NCI-H2196 treated with DMSO at 0.1 percent for 48 hours (cell line): ENCODE measurements at regions not wholly inside any gene's neighbourhood (a gene's known extent, or its start where the extent isn't known, plus 50 kb on each side); places are given as distances from the start of the nearest gene placed in this dataset.
"Not testable (repeated sequence)": the region's sequence is repeated elsewhere in the genome, so short reads cannot be mapped to it uniquely, and the experiment has no call there.

Experiments used
- DNase-seq: peaks from one replicate; lab custom pipeline; 2025; ENCODE audit not compliant: unreplicated experiment; lab: John Stamatoyannopoulos, UW

DNA sequence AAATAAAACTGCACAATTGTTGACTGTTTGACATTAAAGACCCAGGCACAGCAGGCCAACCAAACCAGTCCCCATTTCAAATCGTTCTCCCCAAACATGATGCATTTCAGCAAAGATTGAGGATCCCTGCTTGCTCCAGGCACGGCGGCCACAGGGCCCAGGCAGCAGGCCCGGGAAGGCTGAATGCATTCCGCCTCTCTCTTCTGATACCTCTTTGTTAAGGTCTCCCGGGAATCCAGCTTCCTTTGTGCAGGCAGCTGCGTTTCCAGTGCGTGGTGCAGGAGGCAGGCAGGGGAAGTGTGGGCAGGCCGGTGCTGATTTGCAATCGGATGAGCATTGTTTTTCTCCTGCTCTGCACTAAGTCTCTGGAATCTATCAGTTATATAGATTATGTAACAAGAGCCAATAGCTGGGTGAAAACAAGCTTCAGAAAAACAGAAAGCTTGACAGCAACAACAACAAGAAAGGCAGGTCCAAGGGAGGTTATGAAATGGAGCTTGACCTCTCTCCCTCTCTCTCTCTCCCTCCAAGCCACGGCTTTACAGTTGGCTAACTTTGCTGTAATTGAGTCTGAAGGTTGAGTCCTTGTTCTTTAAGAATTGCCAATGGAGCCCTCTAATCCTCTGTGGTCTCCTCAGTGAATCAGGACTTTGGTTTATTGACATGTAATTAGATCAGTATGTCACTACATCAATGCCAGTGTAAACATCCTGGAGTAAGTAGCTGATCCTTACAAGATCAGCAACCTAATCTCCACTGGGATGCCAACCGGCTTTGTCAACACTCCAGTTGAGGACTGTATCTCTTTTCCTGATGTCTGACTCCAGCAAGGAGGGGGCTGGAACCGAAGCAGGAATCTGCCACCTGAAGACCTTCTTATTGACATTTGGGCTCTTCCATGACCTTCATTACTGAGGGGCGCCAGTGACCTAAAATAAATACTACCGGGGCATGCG lies 338.0 kb downstream of the TEX29 start:
- DNase-seq: no peak

DNA sequence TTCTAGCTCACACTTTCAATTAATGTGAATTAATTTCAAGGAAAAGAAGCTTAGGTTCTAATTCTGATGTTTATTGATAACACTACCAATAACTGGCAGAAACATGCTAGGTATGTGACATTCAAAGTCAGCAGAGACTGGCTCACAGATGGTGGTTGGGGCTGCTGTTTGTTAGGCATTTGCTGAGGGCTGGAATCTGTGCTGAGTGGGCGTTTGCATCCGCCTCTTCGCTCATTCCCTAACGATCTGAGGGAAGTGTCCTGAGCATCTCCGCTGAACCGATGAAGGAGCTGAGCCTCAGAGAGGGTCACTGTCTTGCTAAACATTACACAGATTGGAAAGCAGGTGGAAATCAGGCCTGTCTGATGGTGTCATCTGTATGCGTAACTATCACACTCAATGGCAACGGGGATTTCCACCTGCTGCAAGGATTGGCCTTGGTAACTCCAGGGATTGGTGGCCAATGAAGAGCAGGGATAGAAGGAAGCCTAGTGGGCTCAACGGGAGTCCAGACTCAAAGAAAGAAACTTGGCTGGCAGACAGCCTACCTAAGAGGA lies 338.9 kb downstream of the TEX29 start:
- no peak for DNase-seq

DNA sequence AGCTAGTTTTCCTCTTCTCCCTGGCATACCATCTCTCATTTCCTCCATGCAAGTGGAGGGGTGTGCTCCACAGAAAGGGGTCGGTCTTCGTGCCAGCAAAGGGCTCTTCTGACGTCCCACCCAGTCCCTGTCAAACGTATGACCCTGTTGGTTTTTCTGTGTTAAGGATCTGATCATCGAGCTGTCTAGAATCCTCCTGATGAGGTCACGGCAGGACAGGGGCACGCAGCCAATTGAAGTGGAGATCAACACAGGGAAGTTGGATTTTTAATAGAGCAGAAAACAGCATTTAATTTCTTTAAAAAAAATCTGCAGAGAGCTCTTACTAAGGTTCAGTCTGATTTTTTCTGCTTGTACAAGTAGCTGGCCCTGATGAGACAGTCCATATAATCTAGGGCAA lies 339.4 kb downstream of the TEX29 start:
- no peak for DNase-seq

DNA sequence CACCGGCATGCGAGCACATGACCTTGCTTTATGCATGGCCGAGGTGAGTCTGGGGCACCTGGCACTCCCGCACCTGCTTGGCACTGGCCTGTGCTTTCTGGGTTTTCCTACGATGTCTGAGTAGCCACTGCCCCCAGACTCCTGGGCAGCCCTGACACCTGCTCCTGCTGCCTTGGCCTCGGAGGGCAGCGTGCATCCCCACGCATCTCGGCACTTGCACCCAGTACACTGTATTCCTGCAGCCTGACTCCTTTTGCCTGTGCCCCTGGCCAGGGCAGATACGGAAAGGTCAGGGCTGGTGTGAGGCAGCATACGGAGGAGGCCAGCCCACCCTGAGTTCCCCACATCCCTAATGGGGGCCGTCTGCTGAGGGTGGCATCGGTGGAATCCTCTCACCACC lies 340.6 kb downstream of the TEX29 start:
- no peak for DNase-seq

DNA sequence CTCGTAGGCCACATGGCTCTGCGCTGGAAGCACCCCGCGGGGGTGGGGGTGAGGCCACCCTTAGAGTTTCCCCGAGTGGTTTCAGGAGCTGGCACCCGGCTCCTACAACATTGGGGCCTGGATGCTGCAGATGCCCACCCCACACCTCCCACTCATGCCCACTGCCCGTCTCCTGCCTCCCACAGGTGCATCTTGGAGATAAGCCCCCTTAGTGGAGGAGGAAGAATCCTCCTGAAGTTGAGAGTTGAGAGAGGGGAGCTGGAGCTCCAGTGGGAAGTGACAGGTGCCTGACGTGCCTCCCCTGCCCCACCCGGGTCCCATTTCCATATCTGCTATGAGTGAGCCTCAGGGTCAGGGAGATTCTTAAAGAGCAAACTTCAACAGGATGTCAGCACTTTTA lies 341.3 kb downstream of the TEX29 start:
- DNase-seq: no peak

DNA sequence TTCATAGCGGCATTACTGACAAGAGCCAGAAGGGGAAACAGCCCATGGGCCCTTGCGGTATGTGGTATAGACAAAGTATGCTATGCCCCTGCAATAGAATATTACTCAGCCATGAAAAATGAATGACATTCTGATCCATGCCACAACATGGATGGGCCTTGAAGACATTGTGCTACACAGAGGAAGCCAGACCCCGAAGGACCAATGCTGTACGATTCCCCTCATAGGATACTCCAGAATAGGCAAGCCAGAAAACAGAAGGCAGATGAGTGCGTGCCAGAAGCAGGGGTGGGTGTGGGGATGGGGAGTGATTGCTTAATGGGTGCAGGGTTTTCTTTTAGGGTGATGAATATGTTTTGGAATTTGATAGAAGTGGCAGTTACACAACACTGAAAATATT lies 342.0 kb downstream of the TEX29 start:
- DNase-seq: no peak

DNA sequence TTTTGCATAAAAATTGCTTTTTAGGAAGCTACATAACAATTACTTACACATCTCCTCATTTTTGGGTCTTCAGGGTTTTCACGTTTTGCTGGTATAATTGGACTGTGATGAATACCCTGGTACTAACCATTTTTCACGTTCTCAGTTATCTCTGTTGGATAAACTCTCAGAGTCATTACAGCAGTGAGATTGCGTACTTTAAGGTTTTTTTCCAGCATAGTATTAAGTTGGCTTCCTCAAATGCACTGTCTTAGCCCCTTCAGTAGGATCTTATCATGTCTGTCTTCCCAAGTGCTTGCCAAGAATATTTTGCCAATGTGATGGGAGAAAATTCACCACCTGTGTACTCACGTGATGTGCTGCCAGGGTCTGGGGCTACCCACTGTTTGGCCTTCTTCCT lies 342.5 kb downstream of the TEX29 start:
- DNase-seq: no peak

DNA sequence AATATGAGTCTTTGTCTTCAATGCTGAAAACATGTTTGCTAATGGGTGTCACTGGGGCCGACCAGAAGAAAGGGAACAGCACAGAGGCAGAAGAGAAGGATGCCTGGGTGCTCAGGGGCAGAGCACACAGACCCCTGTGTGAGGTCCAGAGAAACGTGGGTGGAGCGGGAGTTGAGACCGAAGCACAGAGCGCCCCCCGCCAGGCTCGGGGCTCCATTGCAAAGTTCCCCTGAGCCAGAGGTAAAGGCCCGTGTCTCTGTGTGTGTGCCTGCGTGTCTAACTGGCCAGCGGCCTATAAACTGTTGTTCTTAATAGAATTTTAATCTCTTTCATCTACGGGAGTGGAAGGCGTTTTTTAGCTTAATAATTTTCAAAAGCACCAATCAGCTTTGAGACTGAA lies 343.1 kb downstream of the TEX29 start:
- no peak for DNase-seq

DNA sequence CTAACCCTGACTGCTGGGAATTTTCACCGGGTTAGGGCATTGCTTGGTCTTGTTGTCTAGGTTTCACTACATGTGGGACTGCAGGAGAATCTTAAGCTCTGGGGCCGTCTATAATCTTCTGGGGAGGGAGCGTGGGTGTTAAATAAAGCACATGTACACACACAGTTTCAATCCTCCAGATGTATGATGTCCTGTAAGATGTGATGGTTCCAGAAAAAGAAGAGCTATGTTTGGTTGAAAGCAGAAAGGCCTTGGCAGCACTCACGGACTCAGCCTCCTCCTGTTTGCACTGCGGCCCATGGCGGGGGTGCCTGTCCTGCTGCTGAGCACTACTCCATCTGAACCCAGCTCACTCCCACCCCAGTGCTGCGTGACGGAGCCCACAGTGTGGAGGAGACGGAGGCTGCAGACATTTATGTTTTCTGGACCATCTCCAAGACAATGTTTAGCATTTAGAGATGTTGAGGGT lies 343.5 kb downstream of the TEX29 start:
- no peak for DNase-seq

DNA sequence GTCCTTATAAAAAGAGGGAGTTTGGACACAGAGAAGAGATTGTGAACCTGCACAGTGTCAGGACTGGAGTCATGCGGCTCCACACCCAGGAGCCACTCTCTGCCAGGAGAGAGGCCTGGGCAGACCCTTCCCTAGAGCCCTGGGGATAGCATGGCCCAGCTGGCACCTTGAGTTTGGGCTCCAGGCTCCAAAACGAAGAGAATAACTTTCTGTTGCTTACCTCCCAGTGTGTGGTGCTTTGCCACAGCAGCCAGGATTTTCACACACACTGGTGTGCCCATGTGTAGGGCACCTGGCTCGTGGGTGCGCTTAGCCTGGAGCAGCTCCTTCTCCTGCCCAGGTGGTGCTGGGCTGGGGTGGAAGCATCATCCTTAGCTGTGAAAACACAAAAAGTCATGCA lies 344.3 kb downstream of the TEX29 start:
- no peak for DNase-seq

DNA sequence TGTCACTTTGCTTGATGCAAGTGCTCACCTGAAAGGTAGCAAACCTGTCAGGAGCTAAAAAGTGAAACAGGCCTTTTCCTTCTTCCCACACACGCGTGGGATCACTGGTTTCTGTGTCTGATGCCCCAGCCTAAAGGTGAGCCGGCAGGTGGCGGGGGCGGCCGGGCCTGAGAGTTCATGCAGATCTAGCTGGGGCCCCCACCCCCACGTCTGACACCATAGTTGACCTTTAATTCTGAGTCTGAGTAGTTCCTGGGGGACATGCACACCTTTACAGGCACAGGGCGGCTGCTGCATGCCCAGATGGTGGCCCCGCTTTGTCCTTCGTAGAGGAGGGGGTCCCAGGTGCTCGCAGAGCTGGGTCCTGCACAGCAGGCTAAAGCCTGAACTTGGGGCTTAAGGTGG lies 345.3 kb downstream of the TEX29 start:
- DNase-seq: no peak

DNA sequence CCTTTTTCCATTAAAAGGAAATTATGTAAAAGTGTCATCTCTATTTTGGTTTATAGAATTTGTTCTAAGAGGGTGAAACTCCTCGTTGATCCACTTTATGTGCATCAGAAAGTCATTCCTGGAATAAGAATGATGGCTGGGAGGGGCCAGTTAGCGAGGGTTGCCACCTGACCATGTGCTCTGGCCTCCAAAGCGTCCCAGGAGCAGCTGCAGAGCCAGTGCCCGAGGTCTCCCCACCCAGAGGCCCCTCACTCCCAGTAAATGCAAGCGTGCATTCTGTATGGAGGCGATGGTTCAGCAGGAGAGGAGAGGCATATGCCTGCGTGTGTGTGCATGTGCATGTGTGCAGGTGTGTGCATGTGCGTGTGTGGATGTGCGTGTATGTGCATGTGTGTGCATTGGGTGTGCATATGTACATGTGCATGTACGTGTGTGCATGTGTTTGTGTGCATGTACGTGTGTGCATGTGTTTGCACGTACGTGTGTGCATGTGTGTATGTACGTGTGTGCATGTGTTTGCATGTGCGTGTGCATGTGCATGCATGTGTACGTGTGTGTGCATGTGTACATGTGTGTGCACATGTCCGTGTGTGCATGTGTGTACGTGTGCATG lies 345.8 kb downstream of the TEX29 start:
- no peak for DNase-seq

DNA sequence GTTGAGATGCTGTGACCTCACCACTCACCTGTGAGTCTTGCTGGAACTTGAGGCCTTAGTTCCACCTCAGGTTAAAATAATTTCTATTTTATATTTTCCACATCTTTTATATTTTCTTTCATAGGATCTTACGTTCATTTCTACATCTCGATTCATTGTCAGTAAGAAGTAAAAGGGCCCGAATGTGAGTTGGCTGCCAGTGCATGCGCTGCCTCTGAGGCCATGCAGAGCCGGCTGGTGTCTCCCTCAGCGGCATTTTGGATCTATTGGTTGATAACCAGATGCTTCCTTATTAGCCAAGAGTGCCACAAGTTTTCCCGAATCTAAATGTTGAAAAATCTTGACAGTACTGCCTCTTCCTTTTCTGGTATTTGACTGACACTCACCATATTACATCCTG lies 347.3 kb downstream of the TEX29 start:
- DNase-seq: no peak

DNA sequence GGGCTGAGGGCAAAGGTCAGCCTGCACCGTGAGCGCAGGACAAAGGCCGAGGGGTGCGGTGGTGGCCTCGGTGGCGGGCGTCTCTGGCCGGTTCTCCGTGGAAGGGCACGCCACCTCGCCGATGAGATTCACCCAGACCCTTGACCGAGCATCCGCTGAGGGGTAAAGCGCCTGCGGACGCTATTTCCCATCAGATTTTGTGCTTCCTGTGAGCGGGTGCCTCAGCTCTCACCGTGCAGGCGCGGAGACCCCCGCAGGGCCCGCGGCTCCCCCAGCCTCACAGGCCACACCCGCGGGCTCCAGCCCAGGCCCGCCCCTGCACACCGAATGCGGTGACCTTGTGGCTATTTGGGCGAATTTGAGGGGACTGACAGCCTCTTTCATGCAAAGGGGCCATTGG lies 348.0 kb downstream of the TEX29 start:
- DNase-seq: no peak

DNA sequence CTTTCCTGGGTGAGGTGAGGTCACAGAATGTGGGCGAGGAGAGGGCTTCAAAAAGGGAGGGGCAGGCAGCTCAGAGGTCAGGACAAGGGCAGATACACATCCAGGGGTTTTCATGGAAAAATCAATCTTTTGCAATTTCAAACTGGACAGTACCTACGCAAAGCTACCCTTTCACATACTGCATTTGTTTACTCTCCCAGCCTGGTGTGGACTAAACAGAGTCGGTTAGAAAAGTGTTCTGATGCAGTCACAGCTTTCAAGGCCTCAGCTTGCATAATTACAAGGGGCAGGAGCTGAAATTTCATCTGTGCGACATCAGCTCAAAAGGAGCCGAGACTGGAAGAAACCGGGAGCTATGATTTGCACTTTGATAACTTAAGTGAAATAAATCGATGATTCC lies 351.8 kb downstream of the TEX29 start:
- not testable (repeated sequence) for DNase-seq

DNA sequence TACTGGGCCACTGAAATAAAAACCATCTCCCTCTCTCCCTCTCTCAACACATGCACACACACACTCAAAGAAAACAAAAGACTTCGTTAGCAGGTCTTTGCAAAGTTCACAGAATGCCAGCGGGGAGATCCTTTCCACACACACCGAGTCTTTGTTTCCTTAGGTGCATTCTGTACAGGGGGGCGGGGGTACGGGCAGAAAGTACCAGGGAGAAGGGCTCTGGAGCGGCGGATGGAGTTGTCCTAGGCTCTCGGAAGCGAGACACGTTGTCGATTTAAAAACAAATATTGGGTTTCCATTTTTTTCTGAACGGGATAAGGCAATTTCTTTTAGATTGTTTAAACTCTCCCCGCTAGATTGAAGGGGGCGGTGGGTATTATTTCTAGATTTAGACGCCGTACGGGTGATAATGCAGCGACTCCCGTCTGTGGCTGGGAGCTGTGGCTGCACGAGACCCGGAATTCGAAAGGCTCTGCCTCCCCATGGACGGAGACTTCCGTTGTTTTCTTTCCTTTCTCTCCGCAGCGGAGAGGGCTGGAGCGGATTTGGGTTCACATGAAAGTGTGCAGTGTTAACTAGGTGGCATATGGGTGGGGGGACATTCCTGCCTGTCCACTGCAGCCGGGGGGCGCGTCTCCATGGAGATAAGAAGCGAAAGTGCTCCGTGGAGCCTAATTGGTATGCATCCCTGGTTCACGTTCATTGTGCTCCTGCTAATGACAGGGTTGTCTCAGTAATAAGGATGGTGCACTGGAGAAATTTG lies 357.9 kb downstream of the TEX29 start:
- DNase-seq: not testable (repeated sequence)

DNA sequence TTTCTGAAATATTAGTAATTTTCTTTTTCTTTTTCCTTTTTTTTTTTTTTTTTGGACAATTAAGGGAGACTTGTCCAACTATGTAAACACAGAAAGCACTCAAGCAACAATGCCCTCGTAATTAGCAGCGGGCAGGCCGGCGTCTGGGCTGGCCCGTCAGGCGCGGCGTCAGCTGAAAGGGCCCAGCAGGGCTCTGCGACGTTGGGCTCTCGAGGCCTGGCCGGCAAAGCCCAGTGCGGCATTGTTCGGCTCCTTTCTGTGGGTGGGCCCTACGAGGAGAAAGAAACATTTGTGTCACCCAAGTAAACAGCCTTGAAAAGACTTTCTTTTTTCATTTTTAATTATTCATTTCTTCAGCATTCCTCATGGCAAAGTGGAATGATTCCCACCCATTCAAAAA lies 359.2 kb downstream of the TEX29 start:
- not testable (repeated sequence) for DNase-seq

DNA sequence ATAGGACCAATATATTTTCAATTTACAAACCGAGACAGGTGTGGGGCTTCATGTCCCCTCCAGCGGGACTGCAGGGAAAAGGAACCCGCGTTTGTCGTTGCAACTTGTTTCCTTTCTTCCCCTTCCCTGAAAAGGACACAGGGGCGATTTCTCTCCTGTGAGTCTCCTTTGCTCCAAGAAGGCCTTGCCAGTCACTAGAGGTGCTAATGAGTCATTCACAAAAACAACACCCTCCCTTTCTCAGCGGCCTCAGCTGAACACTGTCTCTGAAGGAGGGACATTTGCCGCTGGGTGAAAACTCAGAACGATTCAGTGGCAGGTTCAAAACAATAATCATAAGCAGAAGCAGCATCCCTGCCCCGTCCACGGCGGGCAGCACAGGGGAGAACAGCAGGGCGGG lies 359.7 kb downstream of the TEX29 start:
- DNase-seq: not testable (repeated sequence)

DNA sequence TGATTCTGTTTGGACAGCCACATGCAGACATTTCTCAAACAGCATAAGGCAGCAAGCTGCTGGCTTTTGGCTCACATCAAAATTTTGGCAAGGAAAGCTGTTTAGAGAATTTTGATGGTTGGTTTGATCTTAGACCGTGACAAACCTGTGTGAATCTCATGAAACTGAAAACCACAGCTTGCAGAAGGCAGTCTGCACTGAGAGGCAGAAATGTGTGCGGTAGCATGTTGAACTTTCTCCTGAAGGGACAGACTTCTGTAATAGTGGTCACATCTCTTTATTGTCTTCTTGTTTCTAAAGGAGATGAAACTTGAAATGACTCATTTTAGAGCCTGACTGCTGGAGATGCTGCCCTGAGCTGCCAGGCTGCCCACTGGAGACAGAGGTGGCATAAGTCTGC lies 371.6 kb downstream of the TEX29 start:
- not testable (repeated sequence) for DNase-seq

DNA sequence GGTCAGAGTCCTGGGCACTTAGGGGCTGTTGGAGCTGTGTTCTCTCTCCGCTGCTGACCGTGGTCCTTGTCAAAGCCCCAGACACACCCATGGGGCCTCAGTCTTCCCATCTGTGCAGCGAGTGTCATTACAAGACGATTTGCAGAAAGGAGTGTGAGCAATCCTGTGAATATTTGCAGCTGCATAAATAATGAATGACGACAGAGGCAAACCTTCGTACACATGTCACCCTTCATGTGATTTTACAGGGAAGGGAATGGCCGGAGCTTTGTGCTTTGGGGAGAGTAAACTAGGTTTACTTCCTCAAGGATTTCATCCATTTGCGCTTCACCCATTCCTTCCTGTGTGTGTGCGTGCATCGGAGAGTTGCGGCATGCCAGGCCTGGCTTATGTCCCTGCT lies 370.8 kb upstream of the SOX1 start:
- not testable (repeated sequence) for DNase-seq

DNA sequence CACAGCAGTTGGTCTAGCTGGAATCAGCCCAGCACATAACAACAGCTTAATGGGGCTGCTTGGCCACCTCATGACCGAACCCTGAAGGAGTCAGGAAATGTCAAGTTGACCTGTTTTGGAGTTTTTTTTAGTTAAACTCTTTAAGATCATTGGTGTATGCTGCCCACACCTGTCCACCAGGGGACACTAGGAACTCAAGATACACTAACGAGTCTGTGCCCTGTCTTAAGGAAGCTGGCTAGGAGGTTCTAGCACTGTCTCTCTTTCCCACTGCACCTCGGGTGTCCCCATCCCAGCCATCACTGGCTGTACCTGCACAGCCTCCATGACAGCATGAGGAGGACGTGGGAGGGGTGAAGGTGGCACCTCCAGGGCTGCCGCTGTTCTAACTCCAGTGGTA lies 364.9 kb upstream of the SOX1 start:
- not testable (repeated sequence) for DNase-seq
